CD14-positive monocyte (primary cell): ENCODE measurements at regions not wholly inside any gene's neighbourhood (a gene's known extent, or its start where the extent isn't known, plus 50 kb on each side); places are given as distances from the start of the nearest gene placed in this dataset.

Source experiments
- DNase-seq, 3 donors: peaks; one replicate each; pipeline ENCODE4 v3.0.0-alpha.2; 2011 to 2022
- H2AFZ ChIP-seq: 2 replicates; pipeline ENCODE4 v1.6.0; 2012; ENCODE audit warnings: mild to moderate bottlenecking, low read depth, low read length, inconsistent platforms; ENCODE audit not compliant: insufficient read depth, poor library complexity, severe bottlenecking
- H3K27ac ChIP-seq, 2 donors: 1 replicate in 1 of 2; 2 replicates in 1 of 2; pipeline ENCODE4 v1.5.1; 2012 to 2013; ENCODE audit warnings: low read length in 2 of 2, control low read depth in 1 of 2, inconsistent platforms in 1 of 2, low read depth in 1 of 2, mild to moderate bottlenecking in 1 of 2
- H3K27me3 ChIP-seq, 2 donors: one replicate each; pipeline versions ENCODE4 v1.6.0 to v1.6.1; 2011 to 2013; ENCODE audit warnings: low read length in 2 of 2; ENCODE audit not compliant: control insufficient read depth in 2 of 2, insufficient read depth in 2 of 2
- H3K36me3 ChIP-seq, 2 donors: replicated peaks in 1 of 2; 1 replicate in 1 of 2; 2 replicates in 1 of 2; pipeline versions ENCODE4 v1.5.1 to v1.6.1; 2012 to 2013; ENCODE audit warnings: low read length in 2 of 2, control low read depth in 1 of 2, inconsistent platforms in 1 of 2, mild to moderate bottlenecking in 1 of 2; ENCODE audit not compliant: insufficient read depth in 2 of 2, control insufficient read depth in 1 of 2
- H3K4me1 ChIP-seq, 2 donors: 1 replicate in 1 of 2; 2 replicates in 1 of 2; pipeline versions ENCODE4 v1.5.1 to v1.6.1; 2012 to 2013; ENCODE audit warnings: low read length in 2 of 2, control low read depth in 1 of 2, inconsistent platforms in 1 of 2, mild to moderate bottlenecking in 1 of 2, moderate library complexity in 1 of 2; ENCODE audit not compliant: insufficient read depth in 2 of 2, control insufficient read depth in 1 of 2
- H3K4me2 ChIP-seq: replicated peaks from 2 replicates; pipeline ENCODE3; 2012; ENCODE audit warnings: low read length, moderate library complexity, mild to moderate bottlenecking; ENCODE audit not compliant: poor library complexity, severe bottlenecking; ENCODE audit errors: extremely low read depth
- H3K4me3 ChIP-seq, 3 experiments: fragments of 200-600 bp in 1 of 3; sonication (generic) in 1 of 3; replicated peaks in 1 of 3; 1 replicate in 2 of 3; 2 replicates in 1 of 3; pipeline ENCODE4 v1.5.1; 2011 to 2013; ENCODE audit warnings: low read length in 3 of 3, mild to moderate bottlenecking in 3 of 3, control low read depth in 2 of 3, low read depth in 2 of 3, inconsistent platforms in 1 of 3, moderate library complexity in 1 of 3
- H3K79me2 ChIP-seq: 2 replicates; pipeline ENCODE4 v1.6.0; 2012; ENCODE audit warnings: mild to moderate bottlenecking, control low read depth, inconsistent platforms, low read length, moderate library complexity; ENCODE audit not compliant: insufficient read depth
- H3K9ac ChIP-seq: 2 replicates; pipeline ENCODE4 v1.6.0; 2017; ENCODE audit warnings: low read length, mild to moderate bottlenecking; ENCODE audit not compliant: insufficient read depth, poor library complexity, severe bottlenecking
- H3K9me3 ChIP-seq, 2 donors: replicated peaks in 1 of 2; 1 replicate in 1 of 2; 2 replicates in 1 of 2; pipeline versions ENCODE4 v1.5.1 to v1.6.1; 2012 to 2013; ENCODE audit warnings: low read length in 2 of 2, control low read depth in 1 of 2; ENCODE audit not compliant: control insufficient read depth in 1 of 2, insufficient read depth in 1 of 2
- H4K20me1 ChIP-seq: 2 replicates; pipeline ENCODE4 v1.6.0; 2012; ENCODE audit warnings: mild to moderate bottlenecking, low read length, control low read depth, moderate library complexity; ENCODE audit not compliant: insufficient read depth
- H3K27ac Mint-ChIP-seq, 7 donors: one replicate each; pipeline ENCODE4 v1.8.0; 2020; ENCODE audit warnings: mild to moderate bottlenecking in 7 of 7, mixed read lengths in 7 of 7, moderate library complexity in 6 of 7, inconsistent platforms in 2 of 7
- H3K27me3 Mint-ChIP-seq, 3 donors: one replicate each; pipeline ENCODE4 v1.8.0; 2021 to 2022; ENCODE audit warnings: low read depth in 3 of 3, mild to moderate bottlenecking in 3 of 3, mixed read lengths in 3 of 3, moderate library complexity in 3 of 3, inconsistent platforms in 1 of 3
- H3K36me3 Mint-ChIP-seq, 2 donors: one replicate each; pipeline ENCODE4 v1.8.0; 2020; ENCODE audit warnings: mixed read lengths in 2 of 2, inconsistent platforms in 1 of 2, mild to moderate bottlenecking in 1 of 2
- H3K4me1 Mint-ChIP-seq: one replicate; pipeline ENCODE4 v1.8.0; 2020; ENCODE audit warnings: mild to moderate bottlenecking, mixed read lengths
- H3K4me3 Mint-ChIP-seq, 2 donors: one replicate each; pipeline ENCODE4 v1.8.0; 2020; ENCODE audit warnings: mild to moderate bottlenecking in 2 of 2, mixed read lengths in 2 of 2, moderate library complexity in 1 of 2
- H3K9me3 Mint-ChIP-seq, 7 donors: one replicate each; pipeline ENCODE4 v1.8.0; 2020 to 2022; ENCODE audit warnings: mixed read lengths in 7 of 7, mild to moderate bottlenecking in 6 of 7, moderate library complexity in 6 of 7, inconsistent platforms in 2 of 7
- WGBS: methylation state at CpG from one replicate; pipeline ENCODE4 v1.1.5; 2013; ENCODE audit warnings: missing lambda C conversion rate; ENCODE audit not compliant: insufficient coverage; 5-methylcytosine and 5-hydroxymethylcytosine counted together
- intact Hi-C, 2 donors: fragments of 100-400 bp; cut with micrococcal nuclease; formaldehyde crosslinking; loops; one replicate each; pipeline versions ENCODE4 v1.15.0 to v1.15.1; 2023
- TF ChIP-seq, protein P1 (sequence below): fragments of 200-600 bp; IDR thresholded peaks from one replicate; pipeline ENCODE4 v1.8.0; 2022; ENCODE audit warnings: antibody characterized with exemption, mild to moderate bottlenecking

DNA sequence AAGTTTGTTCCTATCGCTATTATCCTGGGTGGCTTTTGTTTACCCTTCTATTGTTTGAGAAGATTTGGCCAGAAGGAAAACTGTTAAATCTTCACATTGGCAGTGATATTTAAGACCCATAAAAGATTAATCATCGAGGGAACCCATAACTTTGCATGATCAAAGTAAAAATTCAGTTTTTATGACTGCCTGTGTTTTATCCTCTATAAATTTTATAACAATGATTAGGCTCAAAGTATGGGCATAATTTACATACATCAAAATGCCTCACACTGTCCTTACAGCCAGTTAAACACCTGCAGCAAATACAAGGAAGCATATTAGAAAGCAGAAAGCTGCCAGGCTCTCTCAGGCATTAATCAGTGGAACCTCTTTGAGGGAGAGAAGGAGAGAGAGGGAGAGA, 289.1 kb downstream of the ICOS start:
- Mint-ChIP-seq H3K4me1 (no peaks in the 10 kb centered on the region), H3K9me3 (peaks cover 0 to 6% (median 0%) of the 10 kb centered on the region in 7 donors), H3K36me3 (no peaks in the 10 kb centered on the region), H3K27me3 (no peaks in the 10 kb centered on the region), H3K27ac (no peak overlapping the region), H3K4me3 (no peak overlapping the region)
- H3K79me2 ChIP-seq = no peaks in the 10 kb centered on the region
- no peak for DNase-seq
- H3K9me3 ChIP-seq = no peaks in the 10 kb centered on the region
- H3K27me3 ChIP-seq = no peaks in the 10 kb centered on the region
- no peaks in the 10 kb centered on the region for H4K20me1 ChIP-seq
- H2AFZ ChIP-seq = no peak overlapping the region
- no peaks in the 10 kb centered on the region for H3K36me3 ChIP-seq
- H3K9ac ChIP-seq = no peak overlapping the region
- TF ChIP-seq, protein P1, sequence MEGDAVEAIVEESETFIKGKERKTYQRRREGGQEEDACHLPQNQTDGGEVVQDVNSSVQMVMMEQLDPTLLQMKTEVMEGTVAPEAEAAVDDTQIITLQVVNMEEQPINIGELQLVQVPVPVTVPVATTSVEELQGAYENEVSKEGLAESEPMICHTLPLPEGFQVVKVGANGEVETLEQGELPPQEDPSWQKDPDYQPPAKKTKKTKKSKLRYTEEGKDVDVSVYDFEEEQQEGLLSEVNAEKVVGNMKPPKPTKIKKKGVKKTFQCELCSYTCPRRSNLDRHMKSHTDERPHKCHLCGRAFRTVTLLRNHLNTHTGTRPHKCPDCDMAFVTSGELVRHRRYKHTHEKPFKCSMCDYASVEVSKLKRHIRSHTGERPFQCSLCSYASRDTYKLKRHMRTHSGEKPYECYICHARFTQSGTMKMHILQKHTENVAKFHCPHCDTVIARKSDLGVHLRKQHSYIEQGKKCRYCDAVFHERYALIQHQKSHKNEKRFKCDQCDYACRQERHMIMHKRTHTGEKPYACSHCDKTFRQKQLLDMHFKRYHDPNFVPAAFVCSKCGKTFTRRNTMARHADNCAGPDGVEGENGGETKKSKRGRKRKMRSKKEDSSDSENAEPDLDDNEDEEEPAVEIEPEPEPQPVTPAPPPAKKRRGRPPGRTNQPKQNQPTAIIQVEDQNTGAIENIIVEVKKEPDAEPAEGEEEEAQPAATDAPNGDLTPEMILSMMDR = no peak
- H3K27ac ChIP-seq = no peak overlapping the region
- intact Hi-C loops = no loop called here
- H3K4me2 ChIP-seq = no peak overlapping the region
- no peak overlapping the region for H3K4me3 ChIP-seq
- WGBS = no CpG with 5 or more reads among the region's 2 CpGs
- no peaks in the 10 kb centered on the region for H3K4me1 ChIP-seq

DNA sequence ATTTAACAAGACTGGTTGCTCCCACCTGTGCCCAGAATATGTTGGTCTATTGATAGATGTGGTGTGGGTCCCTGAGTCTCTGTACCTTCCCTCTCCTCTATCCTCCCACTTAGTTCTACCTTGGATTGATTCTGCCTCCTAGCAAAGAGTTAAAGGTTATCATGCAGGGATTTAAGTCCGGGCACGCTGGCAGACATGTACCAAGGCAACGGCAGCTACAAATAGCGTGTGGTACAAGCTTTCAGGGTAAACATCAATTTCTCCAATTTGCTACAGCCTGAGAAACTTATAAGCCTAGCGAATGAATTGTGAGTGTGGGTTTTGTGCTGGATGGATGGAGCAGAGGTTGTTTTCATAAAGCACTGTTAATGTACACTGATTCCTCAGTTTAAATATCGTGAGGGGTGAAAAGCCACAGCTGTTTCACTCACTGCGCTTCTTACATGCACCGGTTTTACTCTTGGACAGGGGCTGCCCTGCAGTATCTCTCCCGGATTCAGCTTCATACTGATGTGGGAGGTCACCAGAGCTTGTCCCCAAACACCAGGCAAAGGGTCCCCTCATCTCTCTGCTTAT, 289.8 kb downstream of the ICOS start:
- no peak for DNase-seq
- Histone ChIP-seq H4K20me1 (no peaks in the 10 kb centered on the region), H3K4me1 (no peaks in the 10 kb centered on the region), H3K9ac (no peak overlapping the region), H3K27me3 (no peaks in the 10 kb centered on the region), H2AFZ (no peak overlapping the region), H3K9me3 (no peaks in the 10 kb centered on the region), H3K36me3 (no peaks in the 10 kb centered on the region), H3K79me2 (no peaks in the 10 kb centered on the region), H3K27ac (no peak overlapping the region), H3K4me2 (no peak overlapping the region), H3K4me3 (no peak overlapping the region)
- Mint-ChIP-seq H3K9me3 (peaks cover 0 to 6% (median 0%) of the 10 kb centered on the region in 7 donors), H3K27ac (no peak overlapping the region), H3K27me3 (no peaks in the 10 kb centered on the region), H3K4me3 (no peak overlapping the region), H3K4me1 (no peaks in the 10 kb centered on the region), H3K36me3 (no peaks in the 10 kb centered on the region)
- intact Hi-C loops = no loop called here
- TF ChIP-seq, protein P1 = no peak
- WGBS = 99% methylated on average over 7 of the region's 9 CpGs
